Duodenal mucosa (tissue), 2 donors: ENCODE measurements at regions not wholly inside any gene's neighbourhood (a gene's known extent, or its start where the extent isn't known, plus 50 kb on each side); places are given as distances from the start of the nearest gene placed in this dataset.
"Not testable (repeated sequence)": the region's sequence is repeated elsewhere in the genome, so short reads cannot be mapped to it uniquely, and the experiment has no call there.

ENCODE experiments used
- H3K27ac ChIP-seq: one replicate; pipeline ENCODE4 v1.7.0; 2013; ENCODE audit warnings: low read depth, low read length
- H3K27me3 ChIP-seq, 2 donors: one replicate each; pipeline ENCODE4 v1.7.0; 2013; ENCODE audit warnings: low read length in 2 of 2, control low read depth in 1 of 2; ENCODE audit not compliant: insufficient read depth in 2 of 2, control insufficient read depth in 1 of 2
- H3K36me3 ChIP-seq, 2 donors: one replicate each; pipeline ENCODE4 v1.7.0; 2013; ENCODE audit warnings: low read length in 2 of 2, control low read depth in 1 of 2; ENCODE audit not compliant: insufficient read depth in 2 of 2, control insufficient read depth in 1 of 2
- H3K4me1 ChIP-seq, 2 donors: one replicate each; pipeline ENCODE4 v1.7.0; 2013; ENCODE audit warnings: low read length in 2 of 2, control low read depth in 1 of 2; ENCODE audit not compliant: insufficient read depth in 2 of 2, control insufficient read depth in 1 of 2
- H3K4me3 ChIP-seq, 2 donors: one replicate each; pipeline ENCODE4 v1.7.0; 2013; ENCODE audit warnings: low read length in 2 of 2, low read depth in 1 of 2
- H3K9ac ChIP-seq, 2 donors: one replicate each; pipeline ENCODE4 v1.7.0; 2013; ENCODE audit warnings: low read length in 2 of 2, low read depth in 1 of 2
- H3K9me3 ChIP-seq, 2 donors: one replicate each; pipeline ENCODE4 v1.7.0; 2013; ENCODE audit warnings: low read length in 2 of 2, control low read depth in 1 of 2; ENCODE audit not compliant: control insufficient read depth in 1 of 2

DNA sequence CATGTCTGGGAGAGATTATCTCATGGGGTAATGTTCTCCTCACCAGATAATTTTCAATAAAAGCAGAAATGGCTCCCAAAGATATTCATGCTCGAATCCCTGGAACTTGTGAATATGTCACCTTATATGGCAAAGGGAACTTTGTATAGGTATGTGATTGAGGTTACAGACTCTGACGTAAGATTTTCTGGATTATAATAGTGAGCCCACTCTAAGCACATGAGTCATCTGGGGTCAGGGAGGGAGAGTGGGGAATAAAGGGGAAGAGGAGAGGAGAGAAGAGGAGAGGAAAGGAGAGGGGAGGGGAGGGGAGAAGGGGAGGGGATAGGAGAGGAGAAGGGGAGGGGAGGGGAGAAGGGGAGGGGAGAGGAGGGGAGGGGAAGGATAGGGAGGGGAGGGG lies 1193.9 kb downstream of the PLA2G4A start:
- Histone ChIP-seq H3K27ac (no peak overlapping the region), H3K4me3 (no peak overlapping the region), H3K36me3 (no peaks in the 10 kb centered on the region), H3K4me1 (no peaks in the 10 kb centered on the region), H3K9me3 (no peaks in the 10 kb centered on the region), H3K27me3 (no peaks in the 10 kb centered on the region), H3K9ac (no peak overlapping the region)

GRCh38 chr1:188023206-188023605 lies 1194.5 kb downstream of the PLA2G4A start:
- H3K27ac ChIP-seq: no peak overlapping the region

DNA sequence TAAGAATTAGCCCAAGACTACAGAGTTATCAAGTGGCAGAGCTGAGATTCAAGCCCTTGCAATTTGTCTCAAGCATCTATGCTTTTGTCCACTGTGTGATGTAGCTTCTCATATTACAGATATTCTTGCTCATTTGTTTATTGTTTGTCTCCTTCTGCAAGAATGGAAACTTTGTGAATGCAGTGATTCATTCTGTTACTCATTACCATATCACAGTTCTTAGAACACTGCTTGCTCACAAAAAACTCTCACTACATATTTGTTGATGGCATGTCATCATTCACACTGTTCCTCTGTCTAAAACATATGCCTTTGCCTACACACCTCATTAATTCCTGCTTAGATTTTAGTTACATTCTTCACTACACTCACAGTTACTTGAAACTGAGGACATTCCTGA lies 1198.9 kb downstream of the PLA2G4A start:
- H3K36me3 ChIP-seq: no peaks in the 10 kb centered on the region
- H3K9me3 ChIP-seq: no peaks in the 10 kb centered on the region
- H3K4me1 ChIP-seq: no peaks in the 10 kb centered on the region
- no peak overlapping the region for H3K9ac ChIP-seq
- H3K4me3 ChIP-seq: no peak overlapping the region
- H3K27ac ChIP-seq: no peak overlapping the region
- no peaks in the 10 kb centered on the region for H3K27me3 ChIP-seq

More at GRCh38 chr1:188023206-188023605, 1194.5 kb downstream of the PLA2G4A start:
- no peaks in the 10 kb centered on the region for H3K36me3 ChIP-seq
- no peak overlapping the region for H3K9ac ChIP-seq
- no peaks in the 10 kb centered on the region for H3K9me3 ChIP-seq
- H3K4me1 ChIP-seq: no peaks in the 10 kb centered on the region
- no peak overlapping the region for H3K4me3 ChIP-seq
- H3K27me3 ChIP-seq: no peaks in the 10 kb centered on the region

DNA sequence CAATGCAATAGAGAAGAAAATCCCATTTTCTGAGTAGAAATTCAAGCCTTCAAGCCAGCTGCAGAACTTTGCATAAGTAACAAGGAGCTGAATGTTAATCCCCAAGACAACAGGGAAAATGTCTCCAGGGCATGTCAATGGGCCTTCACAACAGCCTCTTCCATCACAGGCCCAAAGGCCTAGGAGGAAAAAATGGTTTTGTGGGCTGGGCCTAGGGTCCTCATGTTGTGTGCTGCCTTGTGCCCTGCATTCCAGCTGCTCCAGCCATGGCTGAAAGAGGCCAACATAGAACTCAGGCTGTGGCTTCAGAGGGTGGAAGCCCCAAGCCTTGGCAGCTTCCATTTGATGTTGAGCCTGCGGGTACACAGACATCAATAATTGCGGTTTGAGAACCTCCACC lies 1208.8 kb downstream of the PLA2G4A start:
- H3K9me3 ChIP-seq, H3K4me3 ChIP-seq, H3K4me1 ChIP-seq, H3K9ac ChIP-seq, H3K36me3 ChIP-seq, H3K27me3 ChIP-seq, H3K27ac ChIP-seq: not testable (repeated sequence)

DNA sequence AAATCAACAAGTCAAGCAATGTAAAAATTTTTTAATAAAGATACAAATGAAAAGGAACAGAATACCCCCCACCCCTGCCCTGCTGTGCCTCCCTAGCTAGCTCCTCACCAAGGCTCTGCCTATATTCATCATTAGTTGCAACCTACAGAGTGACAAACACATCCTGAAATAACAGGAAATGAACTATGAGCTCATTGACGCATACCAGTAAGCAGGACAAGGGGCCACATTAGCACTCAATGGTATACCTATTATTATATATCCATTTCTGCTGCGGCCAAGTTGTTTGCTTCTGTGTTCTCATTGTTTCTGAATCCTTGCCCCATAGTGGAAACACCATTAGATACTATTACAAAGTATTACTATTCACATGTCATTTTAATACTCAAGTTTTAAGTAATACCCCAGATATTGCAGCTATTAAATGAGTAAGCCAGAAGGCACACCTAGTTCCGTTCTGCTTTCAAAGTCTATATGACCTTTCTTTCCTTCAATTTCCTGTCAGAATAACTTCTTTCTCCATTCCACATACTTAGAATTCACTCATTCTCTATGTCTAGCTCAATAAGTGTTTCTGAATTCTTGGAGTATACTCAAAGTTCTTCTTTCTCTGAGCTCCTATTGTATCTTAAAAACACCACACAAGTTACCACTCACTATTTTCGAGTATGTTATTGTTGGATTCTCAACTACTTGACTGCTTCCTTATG lies 1214.9 kb downstream of the PLA2G4A start:
- H3K4me1 ChIP-seq: no peaks in the 10 kb centered on the region
- no peak overlapping the region for H3K9ac ChIP-seq
- no peaks in the 10 kb centered on the region for H3K9me3 ChIP-seq
- no peaks in the 10 kb centered on the region for H3K36me3 ChIP-seq
- H3K27me3 ChIP-seq: no peaks in the 10 kb centered on the region
- H3K4me3 ChIP-seq: no peak overlapping the region
- H3K27ac ChIP-seq: no peak overlapping the region

DNA sequence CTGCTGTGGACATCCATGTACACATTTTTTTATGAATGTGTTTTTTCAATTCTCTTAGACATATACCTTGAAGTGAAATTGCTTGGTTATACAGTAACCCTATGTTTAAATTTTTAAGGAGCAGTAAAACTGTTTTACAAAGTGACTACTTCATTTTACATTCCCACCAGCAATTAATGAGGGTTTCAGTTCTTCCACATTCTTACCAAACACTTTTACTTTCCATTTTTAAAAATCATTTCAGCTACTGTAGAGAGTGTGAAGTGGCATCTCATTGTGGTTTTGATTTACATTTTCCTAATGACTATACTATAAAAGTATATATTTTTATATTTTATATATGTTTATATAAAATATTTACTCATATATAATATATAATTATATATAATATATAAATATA lies 1221.5 kb downstream of the PLA2G4A start:
- H3K9me3 ChIP-seq: peaks cover 0 to 3% of the 10 kb centered on the region in 2 donors
- H3K27me3 ChIP-seq: no peaks in the 10 kb centered on the region
- H3K36me3 ChIP-seq: no peaks in the 10 kb centered on the region
- H3K27ac ChIP-seq: no peak overlapping the region
- H3K9ac ChIP-seq: no peak overlapping the region
- H3K4me3 ChIP-seq: no peak overlapping the region
- H3K4me1 ChIP-seq: no peaks in the 10 kb centered on the region

DNA sequence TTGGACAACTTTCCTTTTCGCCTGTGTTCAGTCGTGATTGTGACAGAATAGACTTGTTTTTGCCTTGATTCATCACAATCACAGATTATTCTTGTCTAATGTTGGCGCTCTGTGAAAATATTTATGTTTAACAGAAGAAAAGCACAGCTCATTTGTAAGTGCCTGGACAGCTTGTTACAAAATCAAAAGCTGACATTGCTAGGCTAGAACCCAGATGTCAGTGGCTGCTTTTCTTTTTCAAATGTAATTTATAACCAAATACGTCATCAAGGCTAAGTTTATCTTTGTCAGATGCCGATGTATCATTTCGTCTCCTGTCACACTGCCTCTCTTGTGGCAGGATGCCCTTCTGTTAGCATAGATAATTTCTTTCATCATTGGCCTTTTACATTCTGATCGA lies 1227.3 kb downstream of the PLA2G4A start:
- Histone ChIP-seq H3K4me1 (no peaks in the 10 kb centered on the region), H3K9me3 (peaks cover 0 to 3% of the 10 kb centered on the region in 2 donors), H3K4me3 (no peak overlapping the region), H3K27me3 (no peaks in the 10 kb centered on the region), H3K9ac (no peak overlapping the region), H3K27ac (no peak overlapping the region), H3K36me3 (no peaks in the 10 kb centered on the region)

- Histone ChIP-seq H3K9me3 (no peaks in the 10 kb centered on the region), H3K27ac (no peak overlapping the region), H3K9ac (no peak overlapping the region), H3K27me3 (no peaks in the 10 kb centered on the region), H3K4me1 (no peaks in the 10 kb centered on the region), H3K36me3 (no peaks in the 10 kb centered on the region), H3K4me3 (no peak overlapping the region)
Measured at GRCh38 chr1:188058801-188059200, 1230.1 kb downstream of the PLA2G4A start.

- no peak overlapping the region for H3K27ac ChIP-seq
- no peak overlapping the region for H3K9ac ChIP-seq
- no peaks in the 10 kb centered on the region for H3K36me3 ChIP-seq
- peaks cover 2 to 6% of the 10 kb centered on the region in 2 donors for H3K9me3 ChIP-seq
- no peaks in the 10 kb centered on the region for H3K27me3 ChIP-seq
- H3K4me1 ChIP-seq: no peaks in the 10 kb centered on the region
- H3K4me3 ChIP-seq: no peak overlapping the region
Measured at GRCh38 chr1:188061881-188062280, 1233.1 kb downstream of the PLA2G4A start.

DNA sequence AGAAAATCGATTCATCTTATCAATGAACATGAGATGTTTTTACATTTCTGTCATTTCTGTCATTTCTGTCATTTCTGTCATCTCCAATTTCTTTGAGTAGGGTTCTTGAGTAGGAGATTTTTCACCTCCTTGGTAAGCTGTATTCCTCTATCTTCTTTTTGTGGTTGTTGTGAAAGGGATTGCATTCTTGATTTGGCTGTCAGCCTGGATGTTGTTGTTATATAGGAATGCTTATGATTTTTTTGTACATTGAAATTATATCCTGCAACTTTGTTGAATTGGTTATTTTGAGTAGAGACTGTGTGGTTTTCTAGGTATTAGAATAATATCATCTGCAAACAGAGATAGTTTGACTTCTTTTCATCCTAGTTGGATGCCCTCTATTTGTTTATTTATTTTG lies 1233.7 kb downstream of the PLA2G4A start:
- Histone ChIP-seq H3K27me3 (no peaks in the 10 kb centered on the region), H3K9me3 (peaks cover 3 to 6% of the 10 kb centered on the region in 2 donors), H3K4me1 (no peaks in the 10 kb centered on the region), H3K27ac (no peak overlapping the region), H3K36me3 (no peaks in the 10 kb centered on the region), H3K9ac (no peak overlapping the region), H3K4me3 (no peak overlapping the region)
